GM13976 (cell line): ENCODE measurements at regions not wholly inside any gene's neighbourhood (a gene's known extent, or its start where the extent isn't known, plus 50 kb on each side); places are given as distances from the start of the nearest gene placed in this dataset.

Experiments
- DNase-seq: peaks from one replicate; pipeline ENCODE4 v3.0.0; 2012; ENCODE audit warnings: low spot score
- in situ Hi-C: fragments of 300-500 bp; cut with MboI; formaldehyde crosslinking; loops from one replicate; pipeline ENCODE4 v1.12.0; 2022; ENCODE audit warnings: low sequenced_read_pairs, mixed read lengths, inconsistent platforms; ENCODE audit not compliant: unreplicated experiment
- TF ChIP-seq, protein P1 (sequence below): IDR thresholded peaks from 2 replicates; pipeline ENCODE4 v1.5.1; 2012; ENCODE audit warnings: borderline replicate concordance, mild to moderate bottlenecking; ENCODE audit not compliant: insufficient read depth; ENCODE audit errors: extremely low read depth, missing control alignments, control extremely low read depth

DNA sequence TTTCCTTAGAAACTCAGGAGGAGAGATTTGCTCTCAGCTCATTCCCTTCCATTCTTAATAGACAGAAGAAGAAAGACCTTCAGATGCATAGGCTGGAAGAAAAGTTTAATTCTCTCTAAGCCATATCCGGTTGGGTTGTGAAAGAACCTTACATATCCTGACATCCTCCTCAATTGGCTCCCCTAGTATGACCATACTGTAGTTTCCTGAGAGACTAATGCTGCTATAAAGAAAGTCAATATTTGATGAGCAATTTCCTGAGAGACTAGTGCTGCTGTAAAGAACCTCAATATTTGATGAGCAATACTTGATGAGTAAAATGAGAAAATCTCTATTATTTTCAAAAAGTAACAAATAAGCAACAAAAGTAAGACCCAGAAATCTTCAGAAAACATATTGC is 888.5 kb upstream of the SORCS1 start:
- DNase-seq: no peak
- TF ChIP-seq, protein P1, sequence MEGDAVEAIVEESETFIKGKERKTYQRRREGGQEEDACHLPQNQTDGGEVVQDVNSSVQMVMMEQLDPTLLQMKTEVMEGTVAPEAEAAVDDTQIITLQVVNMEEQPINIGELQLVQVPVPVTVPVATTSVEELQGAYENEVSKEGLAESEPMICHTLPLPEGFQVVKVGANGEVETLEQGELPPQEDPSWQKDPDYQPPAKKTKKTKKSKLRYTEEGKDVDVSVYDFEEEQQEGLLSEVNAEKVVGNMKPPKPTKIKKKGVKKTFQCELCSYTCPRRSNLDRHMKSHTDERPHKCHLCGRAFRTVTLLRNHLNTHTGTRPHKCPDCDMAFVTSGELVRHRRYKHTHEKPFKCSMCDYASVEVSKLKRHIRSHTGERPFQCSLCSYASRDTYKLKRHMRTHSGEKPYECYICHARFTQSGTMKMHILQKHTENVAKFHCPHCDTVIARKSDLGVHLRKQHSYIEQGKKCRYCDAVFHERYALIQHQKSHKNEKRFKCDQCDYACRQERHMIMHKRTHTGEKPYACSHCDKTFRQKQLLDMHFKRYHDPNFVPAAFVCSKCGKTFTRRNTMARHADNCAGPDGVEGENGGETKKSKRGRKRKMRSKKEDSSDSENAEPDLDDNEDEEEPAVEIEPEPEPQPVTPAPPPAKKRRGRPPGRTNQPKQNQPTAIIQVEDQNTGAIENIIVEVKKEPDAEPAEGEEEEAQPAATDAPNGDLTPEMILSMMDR: no peak
- in situ Hi-C loops: no loop called here

DNA sequence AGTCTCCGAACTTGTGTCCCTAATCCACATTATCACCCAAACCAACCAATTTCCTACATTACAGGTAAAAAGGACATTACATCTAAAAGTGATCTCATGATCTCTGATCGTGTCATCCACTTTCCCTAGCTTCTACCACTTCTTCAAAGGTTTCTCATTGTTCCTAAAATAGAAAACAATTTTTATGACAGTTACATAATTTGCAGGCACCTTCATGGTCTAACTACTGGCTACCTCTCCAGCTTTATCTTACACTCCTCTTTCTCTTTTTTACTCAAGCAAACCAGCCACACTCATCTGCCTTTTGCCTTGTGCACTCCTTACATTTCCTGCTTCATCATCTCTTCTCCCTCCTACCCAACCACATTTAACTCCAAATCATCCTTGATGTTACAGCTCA is 886.7 kb upstream of the SORCS1 start:
- DNase-seq: no peak
- in situ Hi-C loops: no loop called here
- TF ChIP-seq, protein P1: no peak

DNA sequence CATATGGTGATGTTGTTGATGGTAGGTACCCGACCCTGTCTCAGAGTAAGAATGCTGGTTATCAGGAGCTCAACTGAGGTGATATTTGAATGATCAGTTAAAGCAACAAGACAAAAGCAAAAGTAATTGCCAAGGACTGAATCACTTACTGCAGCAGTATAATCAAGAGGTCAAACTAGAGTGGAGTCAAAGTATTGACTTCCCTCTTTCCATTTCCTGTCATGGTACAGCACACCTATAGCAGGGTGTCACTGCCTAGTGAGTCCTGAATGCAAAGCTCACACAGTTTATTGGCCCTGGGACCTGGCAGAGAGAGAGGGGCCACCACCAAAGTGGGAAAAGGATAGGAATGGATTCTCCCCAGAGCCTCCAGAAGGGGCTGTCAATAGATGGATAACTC is 886.1 kb upstream of the SORCS1 start:
- TF ChIP-seq, protein P1: no peak
- in situ Hi-C loops: no loop called here
- DNase-seq: no peak

DNA sequence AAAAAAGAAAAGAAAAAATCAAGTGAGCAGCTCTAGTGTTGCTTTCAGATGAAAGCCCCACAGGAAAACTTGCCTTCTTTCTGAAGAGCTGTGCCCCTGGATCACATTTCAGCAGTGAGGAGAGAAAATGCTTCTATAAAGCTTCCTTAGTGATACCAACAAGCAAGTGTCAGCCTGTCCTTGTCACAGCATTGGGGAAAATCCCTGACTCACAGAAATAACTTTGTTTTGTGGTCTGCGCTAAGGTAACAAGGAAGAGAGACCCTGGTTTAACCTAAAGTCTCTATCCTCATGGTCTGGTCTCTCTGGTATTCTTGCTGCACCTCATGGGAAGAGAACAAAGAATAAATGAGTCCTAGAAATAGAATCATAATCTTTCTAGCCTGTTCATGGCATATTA is 885.2 kb upstream of the SORCS1 start:
- TF ChIP-seq, protein P1: no peak
- in situ Hi-C loops: no loop called here
- no peak for DNase-seq

DNA sequence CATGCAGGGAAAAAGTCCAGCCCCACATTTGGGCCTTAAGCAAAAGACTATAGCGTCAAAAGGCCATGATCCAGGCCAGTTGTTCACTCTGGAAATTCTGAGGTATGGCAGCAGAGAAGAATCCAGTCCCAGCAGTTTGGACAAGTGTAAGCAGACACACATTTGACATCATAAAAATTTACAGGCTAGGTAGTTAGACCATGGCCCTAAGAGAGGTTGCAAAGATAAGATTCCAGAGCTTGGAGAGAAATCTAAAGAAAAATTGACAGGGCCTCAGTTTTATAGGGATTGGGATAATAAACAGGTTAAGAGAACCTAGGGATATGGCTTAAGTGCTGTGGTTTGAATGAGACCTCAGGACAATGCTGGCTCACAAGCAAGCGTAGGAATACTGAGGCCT is 884.4 kb upstream of the SORCS1 start:
- TF ChIP-seq, protein P1: no peak
- in situ Hi-C loops: no loop called here

DNA sequence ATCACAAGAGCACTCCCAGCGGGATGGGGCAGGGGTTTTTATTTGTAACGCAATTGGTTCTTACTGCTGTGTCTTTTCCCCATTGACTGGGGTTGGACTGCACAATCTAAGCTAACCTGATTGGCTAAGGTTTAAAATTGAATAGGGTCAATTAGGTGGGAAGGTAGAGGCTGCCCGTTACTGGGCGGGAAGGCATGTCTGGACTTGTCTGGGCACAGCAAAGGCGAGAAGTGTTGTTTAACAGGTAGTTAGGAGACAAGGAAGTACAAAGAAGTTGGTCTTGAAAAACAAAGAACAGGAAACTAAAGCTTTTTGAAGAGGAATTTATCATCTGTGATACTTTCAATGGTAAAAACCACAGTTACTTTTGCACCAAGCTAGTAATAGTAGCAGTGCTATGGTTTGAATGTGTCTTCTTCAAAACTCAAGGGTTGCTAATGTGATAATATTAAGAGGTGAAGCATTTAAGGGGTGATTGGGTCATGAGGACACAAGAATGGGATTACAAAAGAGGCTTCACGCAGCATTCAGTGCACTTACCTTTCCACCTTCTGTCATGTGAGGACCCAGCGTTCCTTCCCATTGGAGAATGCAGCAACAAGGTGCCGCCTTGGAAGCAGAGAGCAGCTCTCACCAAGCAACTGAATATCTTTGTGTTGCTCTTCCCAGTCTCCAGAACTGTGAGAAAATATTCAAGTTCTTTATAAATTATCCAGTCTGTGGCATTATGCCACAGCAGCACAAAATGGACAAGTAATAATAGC is 875.5 kb upstream of the SORCS1 start:
- in situ Hi-C loops: no loop called here
- DNase-seq: no peak
- TF ChIP-seq, protein P1: no peak

More for the DNA sequence above, 884.4 kb upstream of the SORCS1 start:
- DNase-seq: no peak
